Stimulated activated CD4-positive, alpha-beta T cell treated with anti-CD3 and anti-CD28 coated beads, Interleukin-12 subunit alpha, Interleukin-12 subunit beta, amount 100 ng/mL, for 24 hours (primary cell): ENCODE measurements at regions not wholly inside any gene's neighbourhood (a gene's known extent, or its start where the extent isn't known, plus 50 kb on each side); places are given as distances from the start of the nearest gene placed in this dataset.
"Not testable (repeated sequence)": the region's sequence is repeated elsewhere in the genome, so short reads cannot be mapped to it uniquely, and the experiment has no call there.

Experiments used
- DNase-seq, 2 experiments: peaks; one replicate each; pipeline ENCODE4 v3.0.0-alpha.2; 2020; ENCODE audit warnings: low read depth in 2 of 2

- no peak for DNase-seq
These were observed 602.9 kb upstream of the ST8SIA4 start for GRCh38 chr5:101505891-101506570.

- no peak for DNase-seq
These were observed 579.8 kb upstream of the ST8SIA4 start for GRCh38 chr5:101482931-101483330.

GRCh38 chr5:101473483-101473882, 570.4 kb upstream of the ST8SIA4 start:
- DNase-seq = no peak

- DNase-seq = no peak
These were observed 558.4 kb upstream of the ST8SIA4 start for GRCh38 chr5:101461455-101461854.

- DNase-seq = no peak
These were observed 555.5 kb upstream of the ST8SIA4 start for GRCh38 chr5:101458587-101458986.

GRCh38 chr5:101455851-101456250, 552.8 kb upstream of the ST8SIA4 start:
- no peak for DNase-seq

GRCh38 chr5:101455048-101455447, 552.0 kb upstream of the ST8SIA4 start:
- DNase-seq = no peak

GRCh38 chr5:101442281-101442680, 539.2 kb upstream of the ST8SIA4 start:
- DNase-seq = not testable (repeated sequence)

- no peak for DNase-seq
These were observed 537.1 kb upstream of the ST8SIA4 start for GRCh38 chr5:101440173-101440572.

GRCh38 chr5:101437351-101437750, 534.3 kb upstream of the ST8SIA4 start:
- DNase-seq = no peak

GRCh38 chr5:101435768-101436167, 532.7 kb upstream of the ST8SIA4 start:
- DNase-seq = no peak

GRCh38 chr5:101431201-101431600, 528.1 kb upstream of the ST8SIA4 start:
- DNase-seq = no peak

- DNase-seq = no peak
These were observed 527.5 kb upstream of the ST8SIA4 start for GRCh38 chr5:101430551-101430950.

- DNase-seq = no peak
These were observed 526.2 kb upstream of the ST8SIA4 start for GRCh38 chr5:101429241-101429640.

- DNase-seq = no peak
These were observed 522.3 kb upstream of the ST8SIA4 start for GRCh38 chr5:101425339-101425859.

GRCh38 chr5:101424530-101425175, 521.6 kb upstream of the ST8SIA4 start:
- no peak for DNase-seq

- no peak for DNase-seq
These were observed 515.6 kb upstream of the ST8SIA4 start for GRCh38 chr5:101418713-101419118.

- DNase-seq = no peak
These were observed 501.4 kb upstream of the ST8SIA4 start for GRCh38 chr5:101404531-101404930.

GRCh38 chr5:101393795-101394450, 490.8 kb upstream of the ST8SIA4 start:
- no peak for DNase-seq

- no peak for DNase-seq
These were observed 487.2 kb upstream of the ST8SIA4 start for GRCh38 chr5:101390151-101390908.

GRCh38 chr5:101385276-101385675, 482.2 kb upstream of the ST8SIA4 start:
- DNase-seq = no peak

- no peak for DNase-seq
These were observed 467.1 kb upstream of the ST8SIA4 start for GRCh38 chr5:101370181-101370580.
